ENCODE measurements at regions not wholly inside any gene's neighbourhood (a gene's known extent, or its start where the extent isn't known, plus 50 kb on each side); places are given as distances from the start of the nearest gene placed in this dataset.

DNA sequence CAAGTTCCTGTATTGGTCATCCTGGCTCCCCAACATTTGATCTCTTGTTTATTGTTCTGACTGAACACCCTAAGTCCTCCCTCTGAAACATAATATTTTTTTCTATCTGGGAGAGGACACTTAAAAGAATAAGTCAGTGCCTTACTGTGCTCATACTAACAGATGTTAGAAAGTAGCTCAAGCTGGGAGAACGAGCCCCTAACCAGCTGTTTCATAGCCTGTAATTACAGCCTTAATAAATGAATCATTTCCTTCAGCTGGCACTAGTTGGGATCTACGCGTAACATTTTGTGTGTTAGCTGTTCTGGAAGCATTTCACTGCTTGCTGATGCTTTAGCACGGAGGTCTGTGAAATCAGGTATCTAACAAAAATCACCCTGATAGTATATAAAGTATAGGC is 345.9 kb upstream of the RIOK2 start:
- Histone ChIP-seq H2AFZ (ENCODE audit: low read length) (no peak overlapping the region), H3K9me3 (ENCODE audit: low read length) (no peaks in the 10 kb centered on the region), H3K4me1 (ENCODE audit: insufficient read depth, low read length, severe bottlenecking) (no peaks in the 10 kb centered on the region), H4K20me1 (ENCODE audit: insufficient read depth, low read length) (no peaks in the 10 kb centered on the region), H3F3A (ENCODE audit: insufficient read depth, low read length) (no peaks in the 10 kb centered on the region), H3K36me3 (ENCODE audit: insufficient read depth, low read length) (no peaks in the 10 kb centered on the region), H3K9ac (ENCODE audit: low read length) (no peak overlapping the region), H3K4me3 (ENCODE audit: low read depth, low read length, poor library complexity, severe bottlenecking) (no peak overlapping the region), H3K9me2 (ENCODE audit: low read depth, low read length) (no peaks in the 10 kb centered on the region), H3K27me3 (ENCODE audit: insufficient read depth, low read length) (no peaks in the 10 kb centered on the region), H3K79me2 (ENCODE audit: insufficient read depth, low read length) (no peaks in the 10 kb centered on the region), H3K4me2 (ENCODE audit: low read length) (no peak overlapping the region), H3K27ac (ENCODE audit: low read depth, low read length, poor library complexity, severe bottlenecking) (no peak overlapping the region)
- TF ChIP-seq EZH2 (IDR thresholded peaks at IDR 0.05; ENCODE audit: borderline replicate concordance, low read length), result no peak
- TF ChIP-seq, protein P1, sequence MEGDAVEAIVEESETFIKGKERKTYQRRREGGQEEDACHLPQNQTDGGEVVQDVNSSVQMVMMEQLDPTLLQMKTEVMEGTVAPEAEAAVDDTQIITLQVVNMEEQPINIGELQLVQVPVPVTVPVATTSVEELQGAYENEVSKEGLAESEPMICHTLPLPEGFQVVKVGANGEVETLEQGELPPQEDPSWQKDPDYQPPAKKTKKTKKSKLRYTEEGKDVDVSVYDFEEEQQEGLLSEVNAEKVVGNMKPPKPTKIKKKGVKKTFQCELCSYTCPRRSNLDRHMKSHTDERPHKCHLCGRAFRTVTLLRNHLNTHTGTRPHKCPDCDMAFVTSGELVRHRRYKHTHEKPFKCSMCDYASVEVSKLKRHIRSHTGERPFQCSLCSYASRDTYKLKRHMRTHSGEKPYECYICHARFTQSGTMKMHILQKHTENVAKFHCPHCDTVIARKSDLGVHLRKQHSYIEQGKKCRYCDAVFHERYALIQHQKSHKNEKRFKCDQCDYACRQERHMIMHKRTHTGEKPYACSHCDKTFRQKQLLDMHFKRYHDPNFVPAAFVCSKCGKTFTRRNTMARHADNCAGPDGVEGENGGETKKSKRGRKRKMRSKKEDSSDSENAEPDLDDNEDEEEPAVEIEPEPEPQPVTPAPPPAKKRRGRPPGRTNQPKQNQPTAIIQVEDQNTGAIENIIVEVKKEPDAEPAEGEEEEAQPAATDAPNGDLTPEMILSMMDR (IDR thresholded peaks at IDR 0.05; ENCODE audit: low read length), result no peak

DNA sequence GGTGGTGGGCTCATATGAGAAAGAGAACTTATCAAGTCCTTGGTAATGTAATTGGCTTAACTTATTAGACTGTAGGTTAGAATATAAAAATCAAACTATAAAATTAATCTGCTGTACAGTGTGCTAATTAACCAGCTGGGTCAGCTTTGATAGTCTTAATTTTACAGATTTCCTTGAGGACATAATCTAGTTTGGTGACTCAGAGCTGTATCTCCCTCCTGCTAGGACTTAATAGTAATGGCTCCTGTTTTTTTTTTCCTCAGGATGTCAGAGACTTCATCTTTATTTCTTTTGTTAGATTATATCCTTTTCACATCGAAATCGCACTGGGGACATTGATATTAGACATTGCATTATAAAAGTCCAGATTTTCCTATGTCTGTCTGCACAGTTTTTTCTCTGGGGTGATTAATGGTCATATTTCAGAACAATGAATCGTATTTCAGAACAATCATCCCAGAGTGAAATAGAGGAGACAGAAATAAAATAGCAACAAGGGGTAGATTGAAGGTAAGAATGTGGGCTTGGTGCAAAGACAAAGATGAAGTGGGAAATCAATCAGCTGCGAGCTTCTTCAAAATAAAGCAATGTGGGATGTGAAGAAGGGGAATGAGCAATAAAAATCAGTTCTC is 346.4 kb upstream of the RIOK2 start:
- Histone ChIP-seq H3K9me3 (ENCODE audit: low read length) (no peaks in the 10 kb centered on the region), H3K36me3 (ENCODE audit: insufficient read depth, low read length) (no peaks in the 10 kb centered on the region), H3K27ac (ENCODE audit: low read depth, low read length, poor library complexity, severe bottlenecking) (no peak overlapping the region), H3K79me2 (ENCODE audit: insufficient read depth, low read length) (no peaks in the 10 kb centered on the region), H3K9me2 (ENCODE audit: low read depth, low read length) (no peaks in the 10 kb centered on the region), H3F3A (ENCODE audit: insufficient read depth, low read length) (no peaks in the 10 kb centered on the region), H4K20me1 (ENCODE audit: insufficient read depth, low read length) (no peaks in the 10 kb centered on the region), H3K4me1 (ENCODE audit: insufficient read depth, low read length, severe bottlenecking) (no peaks in the 10 kb centered on the region), H3K4me2 (ENCODE audit: low read length) (no peak overlapping the region), H3K27me3 (ENCODE audit: insufficient read depth, low read length) (no peaks in the 10 kb centered on the region), H3K4me3 (ENCODE audit: low read depth, low read length, poor library complexity, severe bottlenecking) (no peak overlapping the region), H2AFZ (ENCODE audit: low read length) (no peak overlapping the region), H3K9ac (ENCODE audit: low read length) (no peak overlapping the region)
- TF ChIP-seq EZH2 (IDR thresholded peaks at IDR 0.05; ENCODE audit: borderline replicate concordance, low read length), result no peak
- TF ChIP-seq, protein P1 (IDR thresholded peaks at IDR 0.05; ENCODE audit: low read length), result no peak

GRCh38 chr5:97531549-97531948 is 348.5 kb upstream of the RIOK2 start:
- H3K4me3 ChIP-seq (ENCODE audit: low read depth, low read length, poor library complexity, severe bottlenecking), result no peak overlapping the region
- no peak overlapping the region for H3K9ac ChIP-seq (ENCODE audit: low read length)
- no peaks in the 10 kb centered on the region for H4K20me1 ChIP-seq (ENCODE audit: insufficient read depth, low read length)
- H2AFZ ChIP-seq (ENCODE audit: low read length), result no peak overlapping the region
- H3K36me3 ChIP-seq (ENCODE audit: insufficient read depth, low read length), result no peaks in the 10 kb centered on the region
- no peaks in the 10 kb centered on the region for H3K9me3 ChIP-seq (ENCODE audit: low read length)
- TF ChIP-seq, protein P1 (IDR thresholded peaks at IDR 0.05; ENCODE audit: low read length), result no peak
- no peak for TF ChIP-seq EZH2 (IDR thresholded peaks at IDR 0.05; ENCODE audit: borderline replicate concordance, low read length)
- H3K27me3 ChIP-seq (ENCODE audit: insufficient read depth, low read length), result no peaks in the 10 kb centered on the region
- no peak overlapping the region for H3K27ac ChIP-seq (ENCODE audit: low read depth, low read length, poor library complexity, severe bottlenecking)
- H3K4me1 ChIP-seq (ENCODE audit: insufficient read depth, low read length, severe bottlenecking), result no peaks in the 10 kb centered on the region
- no peak overlapping the region for H3K4me2 ChIP-seq (ENCODE audit: low read length)
- H3K9me2 ChIP-seq (ENCODE audit: low read depth, low read length), result no peaks in the 10 kb centered on the region
- no peaks in the 10 kb centered on the region for H3K79me2 ChIP-seq (ENCODE audit: insufficient read depth, low read length)
- H3F3A ChIP-seq (ENCODE audit: insufficient read depth, low read length), result no peaks in the 10 kb centered on the region

Measured in OCI-LY1 (cell line).